ENCODE measurements at regions not wholly inside any gene's neighbourhood (a gene's known extent, or its start where the extent isn't known, plus 50 kb on each side); places are given as distances from the start of the nearest gene placed in this dataset.

DNA sequence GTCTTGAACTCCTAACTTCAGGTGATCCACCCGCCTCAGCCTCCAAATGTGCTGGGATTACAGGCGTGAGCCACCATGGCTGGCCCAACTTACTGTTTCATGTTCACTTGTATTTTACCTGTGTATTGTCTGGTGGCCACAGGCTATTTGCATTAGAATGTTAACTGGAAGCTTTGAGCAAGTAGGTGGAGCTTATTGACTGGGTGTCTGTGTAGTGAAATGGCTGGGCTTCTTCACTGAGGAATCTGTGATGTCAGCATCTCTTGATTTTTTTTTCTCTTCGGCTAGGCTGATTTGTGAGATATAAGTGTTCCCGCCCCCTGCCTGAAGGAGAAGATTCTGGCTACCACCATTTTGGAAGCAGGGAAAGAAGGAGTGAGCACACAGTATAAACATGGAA, 237.8 kb upstream of the PEX5L start:
- CTCF ChIA-PET, result no interaction called here
- DNase-seq (ENCODE audit: low read depth), result no peak
- no peaks in the 10 kb centered on the region for H3K36me3 ChIP-seq (ENCODE audit: control insufficient read depth, insufficient read depth, low read length)
- no peaks in the 10 kb centered on the region for H3K27me3 ChIP-seq (ENCODE audit: control insufficient read depth, insufficient read depth, low read length)
- POLR2A ChIA-PET, result no interaction called here
- H3K4me3 ChIP-seq (ENCODE audit: low read depth, low read length), result no peak overlapping the region
- TF ChIP-seq CTCF (IDR thresholded peaks at IDR 0.05; ENCODE audit: insufficient read depth, low read depth, low read length), result no peak

GRCh38 chr3:180275176-180275575, 238.4 kb upstream of the PEX5L start:
- Histone ChIP-seq H3K4me3 (ENCODE audit: low read depth, low read length) (no peak overlapping the region), H3K27me3 (ENCODE audit: control insufficient read depth, insufficient read depth, low read length) (no peaks in the 10 kb centered on the region), H3K36me3 (ENCODE audit: control insufficient read depth, insufficient read depth, low read length) (no peaks in the 10 kb centered on the region)
- ChIA-PET CTCF (interaction anchor here (0.5 kb wide), 1 partner anchor 536 kb away, joined by 3 read pairs; no protein-coding TSS in a partner anchor), POLR2A (no interaction called here)
- no peak for TF ChIP-seq CTCF (IDR thresholded peaks at IDR 0.05; ENCODE audit: insufficient read depth, low read depth, low read length)
- no peak for DNase-seq (ENCODE audit: low read depth)

DNA sequence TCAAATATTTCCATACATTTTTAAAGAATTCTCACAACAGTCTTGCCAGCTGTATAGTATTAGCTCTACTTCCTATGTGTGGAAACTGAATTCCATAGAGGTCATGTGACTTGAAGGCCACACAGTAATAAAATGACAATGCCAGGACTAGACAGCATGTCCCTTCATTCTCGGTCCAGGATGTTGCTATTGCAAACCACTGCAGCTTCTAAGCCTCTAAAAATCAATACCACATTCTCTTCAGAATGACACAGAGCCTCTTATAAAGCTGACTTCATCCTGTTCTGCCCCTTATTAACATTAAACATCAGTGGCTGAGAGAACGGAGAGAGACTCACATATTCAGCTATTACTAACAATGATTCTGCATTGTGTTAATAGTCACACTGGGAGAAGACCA, 240.3 kb upstream of the PEX5L start:
- Histone ChIP-seq H3K4me3 (ENCODE audit: low read depth, low read length) (no peak overlapping the region), H3K27me3 (ENCODE audit: control insufficient read depth, insufficient read depth, low read length) (no peaks in the 10 kb centered on the region), H3K36me3 (ENCODE audit: control insufficient read depth, insufficient read depth, low read length) (no peaks in the 10 kb centered on the region)
- POLR2A ChIA-PET, result no interaction called here
- no peak for DNase-seq (ENCODE audit: low read depth)
- CTCF ChIA-PET, result no interaction called here
- no peak for TF ChIP-seq CTCF (IDR thresholded peaks at IDR 0.05; ENCODE audit: insufficient read depth, low read depth, low read length)

DNA sequence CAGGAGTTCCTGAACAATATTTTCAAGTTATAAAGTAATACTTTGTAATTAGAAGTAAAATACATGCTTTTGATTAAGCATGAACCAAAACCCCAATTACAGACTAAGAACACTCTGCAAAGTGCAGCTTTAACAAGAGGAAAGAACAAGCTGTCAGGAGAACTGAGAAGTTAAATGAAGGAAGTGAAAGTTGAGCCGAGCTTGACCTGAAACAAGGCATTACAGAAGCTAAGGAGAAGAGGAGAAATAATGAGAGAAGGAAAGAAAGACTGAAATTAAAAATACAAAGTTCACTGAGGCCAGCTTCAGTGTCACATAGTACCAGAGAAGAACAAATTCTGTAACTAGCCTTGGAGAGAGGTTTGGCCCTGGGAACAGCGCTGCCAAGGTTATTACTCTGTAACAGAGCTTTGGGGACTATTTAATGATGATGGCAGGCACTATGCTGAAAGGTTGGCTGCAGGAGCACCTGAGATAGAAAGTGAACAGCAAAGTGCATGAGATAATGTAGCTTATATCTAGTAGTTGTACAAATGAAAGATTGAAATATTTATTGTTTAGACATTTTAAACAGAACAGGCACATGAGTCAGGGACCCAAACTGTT, 241.9 kb upstream of the PEX5L start:
- no peak for TF ChIP-seq CTCF (IDR thresholded peaks at IDR 0.05; ENCODE audit: insufficient read depth, low read depth, low read length)
- POLR2A ChIA-PET, result no interaction called here
- Histone ChIP-seq H3K4me3 (ENCODE audit: low read depth, low read length) (no peak overlapping the region), H3K27me3 (ENCODE audit: control insufficient read depth, insufficient read depth, low read length) (no peaks in the 10 kb centered on the region), H3K36me3 (ENCODE audit: control insufficient read depth, insufficient read depth, low read length) (no peaks in the 10 kb centered on the region)
- CTCF ChIA-PET, result no interaction called here
- DNase-seq (ENCODE audit: low read depth), result no peak

DNA sequence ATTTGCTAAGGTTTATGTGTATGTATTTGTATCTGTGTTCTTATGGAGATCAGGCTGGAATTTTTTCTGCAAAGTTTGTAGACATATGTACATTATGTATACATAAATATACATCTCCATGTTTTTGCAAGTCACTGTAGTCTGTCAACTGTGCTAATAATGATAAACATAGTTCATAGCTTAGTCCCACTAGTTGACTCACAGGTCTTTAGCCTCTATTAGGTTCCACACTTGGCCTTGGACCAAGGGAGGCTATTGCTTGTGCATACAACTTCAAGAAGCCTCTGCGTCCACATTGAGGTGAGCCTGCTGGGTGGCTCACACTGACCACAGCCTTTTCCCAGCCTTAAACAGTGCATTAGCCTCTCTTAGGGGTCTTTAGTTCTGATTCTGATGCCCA, 243.8 kb upstream of the PEX5L start:
- ChIA-PET POLR2A (no interaction called here), CTCF (no interaction called here)
- DNase-seq (ENCODE audit: low read depth), result no peak
- no peak for TF ChIP-seq CTCF (IDR thresholded peaks at IDR 0.05; ENCODE audit: insufficient read depth, low read depth, low read length)
- H3K4me3 ChIP-seq (ENCODE audit: low read depth, low read length), result no peak overlapping the region
- no peaks in the 10 kb centered on the region for H3K27me3 ChIP-seq (ENCODE audit: control insufficient read depth, insufficient read depth, low read length)
- no peaks in the 10 kb centered on the region for H3K36me3 ChIP-seq (ENCODE audit: control insufficient read depth, insufficient read depth, low read length)

Measured in BJ (cell line).